K562 (cell line): ENCODE measurements at regions not wholly inside any gene's neighbourhood (a gene's known extent, or its start where the extent isn't known, plus 50 kb on each side); places are given as distances from the start of the nearest gene placed in this dataset.

Source experiments
- MTA2 ChIP-seq: fragments of 450-650 bp; IDR thresholded peaks from 2 replicates; pipeline ENCODE4 v1.6.1; 2016; ENCODE audit warnings: low read depth
- PRDM10 ChIP-seq: fragments of 450-650 bp; IDR thresholded peaks from 2 replicates; pipeline ENCODE4 v1.6.1; 2018; ENCODE audit not compliant: partially characterized antibody
- STAG1 ChIP-seq: sonication (generic); formaldehyde crosslinking; IDR thresholded peaks from 2 replicates; pipeline ENCODE4 v1.5.0; 2020; ENCODE audit warnings: missing genetic modification reagents, borderline replicate concordance
- STAT6 ChIP-seq: sonication (generic); formaldehyde crosslinking; IDR thresholded peaks from 2 replicates; pipeline ENCODE4 v1.8.1; 2023; ENCODE audit warnings: mild to moderate bottlenecking, missing genetic modification reagents
- TARDBP ChIP-seq: fragments of 450-650 bp; IDR thresholded peaks from 2 replicates; pipeline ENCODE4 v1.6.1; 2016
- TF ChIP-seq, protein P1 (sequence below): fragments of 450-650 bp; IDR thresholded peaks from 2 replicates; pipeline ENCODE4 v1.6.1; 2016; ENCODE audit warnings: borderline replicate concordance
- TF ChIP-seq, protein P2 (sequence below): fragments of 450-650 bp; IDR thresholded peaks from one replicate; pipeline ENCODE4 v1.6.1; 2018; ENCODE audit warnings: mild to moderate bottlenecking, moderate library complexity; ENCODE audit not compliant: partially characterized antibody

DNA sequence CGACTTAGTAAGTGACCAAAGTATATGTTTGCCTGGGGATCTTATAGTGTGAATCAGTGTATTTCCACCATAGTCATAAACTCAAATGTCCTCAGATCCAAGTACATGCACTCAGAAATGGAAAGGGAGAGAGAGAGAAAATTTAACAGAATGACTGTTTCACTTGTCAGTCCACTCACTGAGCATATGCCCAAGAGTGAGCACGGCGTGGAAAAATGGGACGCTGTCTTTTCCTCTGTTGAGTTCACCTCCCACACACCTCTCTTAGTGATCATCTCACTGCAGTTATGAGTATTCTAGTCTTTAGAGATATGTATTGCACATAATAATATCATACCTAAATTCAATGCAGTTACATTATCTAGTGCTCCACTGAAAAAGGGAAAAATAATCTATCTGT is 156.8 kb upstream of the PRMT6 start (continued):
- TF ChIP-seq, protein P1, sequence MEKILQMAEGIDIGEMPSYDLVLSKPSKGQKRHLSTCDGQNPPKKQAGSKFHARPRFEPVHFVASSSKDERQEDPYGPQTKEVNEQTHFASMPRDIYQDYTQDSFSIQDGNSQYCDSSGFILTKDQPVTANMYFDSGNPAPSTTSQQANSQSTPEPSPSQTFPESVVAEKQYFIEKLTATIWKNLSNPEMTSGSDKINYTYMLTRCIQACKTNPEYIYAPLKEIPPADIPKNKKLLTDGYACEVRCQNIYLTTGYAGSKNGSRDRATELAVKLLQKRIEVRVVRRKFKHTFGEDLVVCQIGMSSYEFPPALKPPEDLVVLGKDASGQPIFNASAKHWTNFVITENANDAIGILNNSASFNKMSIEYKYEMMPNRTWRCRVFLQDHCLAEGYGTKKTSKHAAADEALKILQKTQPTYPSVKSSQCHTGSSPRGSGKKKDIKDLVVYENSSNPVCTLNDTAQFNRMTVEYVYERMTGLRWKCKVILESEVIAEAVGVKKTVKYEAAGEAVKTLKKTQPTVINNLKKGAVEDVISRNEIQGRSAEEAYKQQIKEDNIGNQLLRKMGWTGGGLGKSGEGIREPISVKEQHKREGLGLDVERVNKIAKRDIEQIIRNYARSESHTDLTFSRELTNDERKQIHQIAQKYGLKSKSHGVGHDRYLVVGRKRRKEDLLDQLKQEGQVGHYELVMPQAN: no peak
- TF ChIP-seq STAT6 (CRISPR knock-in tag): no peak
- TF ChIP-seq, protein P2, sequence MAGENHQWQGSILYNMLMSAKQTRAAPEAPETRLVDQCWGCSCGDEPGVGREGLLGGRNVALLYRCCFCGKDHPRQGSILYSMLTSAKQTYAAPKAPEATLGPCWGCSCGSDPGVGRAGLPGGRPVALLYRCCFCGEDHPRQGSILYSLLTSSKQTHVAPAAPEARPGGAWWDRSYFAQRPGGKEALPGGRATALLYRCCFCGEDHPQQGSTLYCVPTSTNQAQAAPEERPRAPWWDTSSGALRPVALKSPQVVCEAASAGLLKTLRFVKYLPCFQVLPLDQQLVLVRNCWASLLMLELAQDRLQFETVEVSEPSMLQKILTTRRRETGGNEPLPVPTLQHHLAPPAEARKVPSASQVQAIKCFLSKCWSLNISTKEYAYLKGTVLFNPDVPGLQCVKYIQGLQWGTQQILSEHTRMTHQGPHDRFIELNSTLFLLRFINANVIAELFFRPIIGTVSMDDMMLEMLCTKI: no peak
- TF ChIP-seq TARDBP: no peak
- no peak for TF ChIP-seq STAG1
- no peak for TF ChIP-seq PRDM10
- no peak for TF ChIP-seq MTA2
